Immature natural killer cell (primary cell): ENCODE measurements at regions not wholly inside any gene's neighbourhood (a gene's known extent, or its start where the extent isn't known, plus 50 kb on each side); places are given as distances from the start of the nearest gene placed in this dataset.

Source experiments
- DNase-seq, 3 donors: peaks; one replicate each; pipeline ENCODE4 v3.0.0; 2022; ENCODE audit warnings: mixed read lengths in 1 of 3
- H3K27ac Mint-ChIP-seq, 6 donors: one replicate each; pipeline ENCODE4 v1.8.0; 2020; ENCODE audit warnings: mixed read lengths in 6 of 6, mild to moderate bottlenecking in 5 of 6, inconsistent platforms in 4 of 6, moderate library complexity in 3 of 6
- H3K27me3 Mint-ChIP-seq, 3 donors: one replicate each; pipeline ENCODE4 v1.8.0; 2020 to 2021; ENCODE audit warnings: low read depth in 3 of 3, mild to moderate bottlenecking in 3 of 3, mixed read lengths in 3 of 3, moderate library complexity in 3 of 3, inconsistent platforms in 1 of 3
- H3K36me3 Mint-ChIP-seq, 3 donors: one replicate each; pipeline ENCODE4 v1.8.0; 2020; ENCODE audit warnings: mixed read lengths in 3 of 3, inconsistent platforms in 2 of 3, mild to moderate bottlenecking in 2 of 3
- H3K4me1 Mint-ChIP-seq, 2 donors: one replicate each; pipeline ENCODE4 v1.8.0; 2020; ENCODE audit warnings: inconsistent platforms in 2 of 2, mild to moderate bottlenecking in 2 of 2, mixed read lengths in 2 of 2, moderate library complexity in 1 of 2
- H3K4me3 Mint-ChIP-seq, 5 donors: one replicate each; pipeline ENCODE4 v1.8.0; 2020; ENCODE audit warnings: mild to moderate bottlenecking in 5 of 5, mixed read lengths in 5 of 5, inconsistent platforms in 3 of 5, moderate library complexity in 3 of 5
- H3K9me3 Mint-ChIP-seq, 6 donors: one replicate each; pipeline ENCODE4 v1.8.0; 2020; ENCODE audit warnings: mild to moderate bottlenecking in 6 of 6, mixed read lengths in 6 of 6, inconsistent platforms in 4 of 6, moderate library complexity in 3 of 6

DNA sequence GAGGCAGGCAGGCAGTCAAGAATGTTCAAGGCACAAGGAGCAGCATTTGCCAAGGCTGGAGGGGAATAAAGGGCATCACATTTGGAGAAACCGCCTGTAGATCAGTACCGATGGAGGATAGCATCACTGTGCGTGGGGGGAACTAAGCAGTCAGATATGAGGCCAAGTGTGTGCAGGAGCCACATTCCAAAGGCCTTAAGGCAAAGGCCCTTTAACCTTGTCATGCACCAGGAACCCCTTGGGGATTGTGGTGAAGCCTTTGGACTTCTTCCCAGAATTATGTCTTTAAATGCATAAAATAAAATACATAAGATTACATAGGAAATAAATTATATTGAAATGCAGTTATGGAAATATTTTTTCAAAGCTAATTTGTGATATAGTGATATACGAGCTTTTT lies 532.1 kb downstream of the BUD13 start:
- no peak overlapping the region for H3K4me3 Mint-ChIP-seq
- H3K27me3 Mint-ChIP-seq = peaks cover 0 to 3% (median 0%) of the 10 kb centered on the region in 3 donors
- DNase-seq = no peak
- no peaks in the 10 kb centered on the region for H3K9me3 Mint-ChIP-seq
- H3K36me3 Mint-ChIP-seq = no peaks in the 10 kb centered on the region
- H3K27ac Mint-ChIP-seq = no peak overlapping the region
- no peaks in the 10 kb centered on the region for H3K4me1 Mint-ChIP-seq

DNA sequence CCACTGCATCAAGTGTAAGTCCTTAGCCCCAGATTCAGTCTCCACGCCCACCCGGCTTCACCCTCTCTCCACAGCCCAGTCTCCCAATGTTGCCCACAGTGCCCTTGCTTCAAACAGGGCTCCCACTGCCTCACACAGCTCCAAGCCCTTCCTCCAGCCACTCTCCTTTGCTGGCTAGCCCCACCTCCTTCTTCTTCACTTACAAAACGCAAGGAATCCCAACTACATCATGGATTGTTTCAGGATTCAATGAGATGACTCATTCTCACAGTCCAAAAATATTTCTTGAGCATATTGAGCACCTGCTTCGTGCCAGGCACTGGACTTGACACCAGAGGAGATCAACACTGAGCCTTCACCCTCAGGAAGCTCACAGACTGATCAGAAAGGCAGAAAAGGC lies 533.5 kb downstream of the BUD13 start:
- no peaks in the 10 kb centered on the region for H3K36me3 Mint-ChIP-seq
- no peak overlapping the region for H3K27ac Mint-ChIP-seq
- H3K9me3 Mint-ChIP-seq = no peaks in the 10 kb centered on the region
- H3K4me1 Mint-ChIP-seq = no peaks in the 10 kb centered on the region
- no peak for DNase-seq
- H3K27me3 Mint-ChIP-seq = no peaks in the 10 kb centered on the region
- H3K4me3 Mint-ChIP-seq = no peak overlapping the region

DNA sequence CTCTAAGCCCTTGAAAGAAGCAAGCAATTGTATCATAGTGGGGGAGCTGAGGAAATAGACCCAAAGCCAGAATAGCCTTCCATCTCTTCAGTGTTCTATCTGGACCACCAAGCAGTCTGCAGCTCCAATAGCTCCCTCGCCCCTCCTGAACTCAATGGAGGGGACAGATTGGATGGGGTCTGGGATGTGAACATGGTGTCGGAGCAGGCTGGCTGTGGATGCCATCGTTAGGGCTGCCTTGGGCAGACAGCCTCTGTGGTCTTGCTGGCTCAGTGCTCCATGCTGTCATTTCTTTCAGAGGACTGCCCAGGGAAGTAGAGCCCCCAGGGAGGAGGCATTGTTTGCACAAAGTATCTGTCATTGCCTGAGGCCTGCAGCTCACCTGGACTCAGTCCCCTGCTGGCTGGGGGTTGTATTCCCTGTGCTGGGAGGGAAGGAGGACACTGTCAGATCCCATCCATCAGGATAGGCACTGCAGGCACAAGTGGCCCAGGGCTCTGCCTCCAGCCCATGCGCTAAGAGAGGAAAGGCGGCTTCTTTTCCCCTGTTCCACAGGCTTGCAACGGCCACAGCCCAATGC lies 537.7 kb downstream of the BUD13 start:
- peaks cover 0 to 2% (median 0%) of the 10 kb centered on the region in 6 donors for H3K9me3 Mint-ChIP-seq
- peaks cover 3 to 8% (median 4%) of the 10 kb centered on the region in 3 donors for H3K27me3 Mint-ChIP-seq
- H3K36me3 Mint-ChIP-seq = no peaks in the 10 kb centered on the region
- no peak overlapping the region for H3K4me3 Mint-ChIP-seq
- no peaks in the 10 kb centered on the region for H3K4me1 Mint-ChIP-seq
- no peak for DNase-seq
- no peak overlapping the region for H3K27ac Mint-ChIP-seq

DNA sequence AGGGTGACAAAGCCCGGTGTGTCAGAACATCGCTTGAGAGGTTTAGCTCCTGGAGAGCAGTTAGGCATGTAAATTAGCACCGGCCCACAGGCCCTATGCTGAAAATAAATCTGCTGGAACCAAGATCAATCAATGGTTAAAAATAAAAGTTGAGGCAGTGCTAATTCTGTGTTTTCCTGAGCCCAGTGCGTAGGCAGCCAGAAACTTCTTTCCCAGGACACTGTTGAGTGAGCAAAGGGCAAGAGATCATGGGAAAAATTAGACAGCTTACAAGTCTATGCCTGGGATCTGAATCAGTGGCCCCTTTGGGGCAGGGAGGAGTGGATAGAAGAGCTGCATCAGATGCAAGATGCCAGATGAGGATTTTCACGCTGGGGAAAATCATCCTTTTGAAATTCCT lies 539.2 kb downstream of the BUD13 start:
- Mint-ChIP-seq H3K4me1 (no peaks in the 10 kb centered on the region), H3K36me3 (no peaks in the 10 kb centered on the region), H3K4me3 (no peak overlapping the region), H3K27me3 (peaks cover 3 to 9% (median 4%) of the 10 kb centered on the region in 3 donors), H3K27ac (no peak overlapping the region), H3K9me3 (peaks cover 0 to 2% (median 0%) of the 10 kb centered on the region in 6 donors)
- DNase-seq = no peak

DNA sequence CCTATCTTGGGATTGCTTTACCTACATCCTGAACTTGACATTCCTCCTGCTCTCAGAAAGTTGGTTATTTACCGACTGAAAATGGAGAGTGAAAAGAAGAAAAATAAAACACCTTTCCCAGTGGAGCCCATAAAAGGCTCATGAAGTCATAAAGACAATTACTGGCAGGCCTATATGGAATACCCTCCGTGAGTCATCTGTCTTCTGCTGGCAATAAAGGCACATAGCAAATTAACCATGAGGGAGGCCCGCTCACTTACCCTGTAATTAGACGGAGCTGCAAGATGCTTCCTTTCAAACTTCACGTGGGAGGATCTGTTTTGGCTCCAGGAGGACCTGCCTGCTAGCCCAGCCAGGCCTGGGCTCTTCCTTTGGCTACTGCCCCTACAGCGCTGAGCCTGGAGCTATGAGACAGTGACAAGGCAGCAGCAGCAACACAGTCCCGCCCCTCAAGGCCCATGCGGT lies 540.4 kb downstream of the BUD13 start:
- no peaks in the 10 kb centered on the region for H3K4me1 Mint-ChIP-seq
- no peak overlapping the region for H3K4me3 Mint-ChIP-seq
- H3K27ac Mint-ChIP-seq = no peak overlapping the region
- no peak for DNase-seq
- H3K27me3 Mint-ChIP-seq = peaks cover 3 to 12% (median 5%) of the 10 kb centered on the region in 3 donors
- peaks cover 0 to 2% (median 0%) of the 10 kb centered on the region in 6 donors for H3K9me3 Mint-ChIP-seq
- H3K36me3 Mint-ChIP-seq = no peaks in the 10 kb centered on the region

DNA sequence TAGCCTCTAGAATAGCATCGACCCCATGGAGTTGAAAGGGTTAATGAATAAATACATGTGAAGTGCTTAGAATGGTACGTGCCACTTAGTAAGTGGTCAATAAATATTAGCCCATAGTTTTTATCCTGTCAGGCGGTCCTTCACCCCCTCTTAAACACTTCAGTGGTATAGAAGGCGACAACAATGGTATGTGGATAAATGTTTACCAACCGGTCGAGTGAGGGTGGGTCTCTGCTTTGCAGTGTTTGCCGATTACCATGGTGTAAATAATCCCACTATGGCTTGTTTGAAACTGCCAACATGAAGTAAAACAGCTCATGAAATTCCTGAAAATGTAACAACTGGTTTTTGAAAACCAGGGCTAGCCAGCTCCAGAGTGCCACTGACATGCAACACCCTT lies 541.2 kb downstream of the BUD13 start:
- Mint-ChIP-seq H3K36me3 (no peaks in the 10 kb centered on the region), H3K4me3 (no peak overlapping the region), H3K27ac (no peak overlapping the region), H3K9me3 (peaks cover 0 to 2% (median 0%) of the 10 kb centered on the region in 6 donors), H3K4me1 (no peaks in the 10 kb centered on the region), H3K27me3 (peaks cover 3 to 12% (median 5%) of the 10 kb centered on the region in 3 donors)
- DNase-seq = no peak

DNA sequence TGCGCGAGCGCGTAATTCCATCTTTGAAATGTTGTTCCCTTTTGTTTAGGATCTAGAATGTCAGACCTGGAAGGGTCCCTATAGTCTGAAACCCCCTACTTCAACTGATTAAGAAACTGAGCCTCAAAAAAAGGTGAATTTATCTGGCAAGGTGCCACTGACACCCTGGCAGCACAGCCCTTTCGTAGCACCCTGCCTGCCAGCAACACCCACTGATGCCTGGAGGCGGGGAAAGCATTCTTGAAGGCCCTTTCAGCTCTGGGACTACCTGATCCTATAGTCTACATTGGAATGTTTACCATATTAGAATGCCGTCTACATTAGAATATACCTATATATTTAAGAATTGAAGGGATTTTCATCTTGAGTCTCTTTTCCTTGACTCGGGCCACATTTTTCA lies 542.3 kb downstream of the BUD13 start:
- DNase-seq = no peak
- Mint-ChIP-seq H3K9me3 (peaks cover 0 to 2% (median 0%) of the 10 kb centered on the region in 6 donors), H3K27ac (no peak overlapping the region), H3K27me3 (peaks cover 3 to 20% (median 5%) of the 10 kb centered on the region in 3 donors), H3K36me3 (no peaks in the 10 kb centered on the region), H3K4me3 (no peak overlapping the region), H3K4me1 (no peaks in the 10 kb centered on the region)

DNA sequence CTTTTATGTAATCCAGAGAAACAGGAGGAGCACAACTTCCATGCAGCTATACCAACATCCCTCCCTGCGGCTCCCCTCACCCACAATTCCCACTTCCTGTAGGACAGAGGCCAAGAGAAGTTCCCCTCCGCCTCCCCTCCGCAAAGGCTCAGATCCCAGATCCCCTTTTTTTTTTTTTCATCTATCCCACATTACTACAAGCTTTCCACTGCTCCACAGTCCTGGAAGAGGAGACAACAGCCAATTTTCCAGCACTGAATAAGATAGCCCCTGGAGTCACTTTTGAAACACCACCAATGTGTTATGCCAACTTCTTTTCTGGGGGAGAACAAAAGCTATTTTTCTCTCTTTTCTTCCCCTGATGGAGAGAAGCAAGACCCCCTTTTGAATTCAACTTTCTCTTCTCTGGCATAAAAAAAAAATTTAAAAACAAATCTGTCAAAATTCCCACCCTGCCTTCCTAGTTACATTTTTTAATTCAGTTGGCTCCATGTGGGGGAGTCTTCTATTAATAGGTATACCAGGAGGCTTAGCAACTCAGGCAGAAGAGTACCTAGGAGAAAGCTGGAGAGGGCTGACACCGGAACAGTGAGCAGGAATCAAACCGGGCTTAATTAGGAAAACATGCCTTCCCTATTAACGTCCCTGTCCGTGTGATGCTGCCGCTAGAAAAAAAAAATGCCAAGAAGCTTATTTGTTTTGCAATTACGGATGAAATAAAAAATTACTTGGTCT lies 543.4 kb downstream of the BUD13 start:
- H3K27me3 Mint-ChIP-seq = peaks cover 3 to 20% (median 5%) of the 10 kb centered on the region in 3 donors
- peaks cover 0 to 2% (median 0%) of the 10 kb centered on the region in 6 donors for H3K9me3 Mint-ChIP-seq

DNA sequence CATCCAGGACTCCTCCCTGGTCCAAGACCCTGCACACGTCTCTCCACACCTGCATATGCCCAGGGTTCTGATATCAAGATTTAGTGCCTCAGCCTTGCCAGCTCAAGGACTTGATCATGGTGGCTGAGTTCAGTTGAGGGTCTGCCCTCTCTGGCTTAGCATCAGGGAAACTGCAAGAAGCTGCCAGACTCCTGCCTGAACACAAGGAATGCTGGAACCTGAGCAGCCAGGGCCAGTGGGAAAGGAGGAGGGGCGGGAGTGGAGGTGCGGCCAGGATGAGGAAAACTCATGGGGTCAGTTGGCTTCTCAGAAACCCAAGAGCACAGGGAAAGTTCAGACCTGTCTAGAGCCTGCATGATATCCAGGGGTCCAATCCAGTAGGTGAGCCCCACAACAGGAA lies 546.1 kb downstream of the BUD13 start:
- peaks cover 0 to 4% (median 0%) of the 10 kb centered on the region in 6 donors for H3K9me3 Mint-ChIP-seq
- no peaks in the 10 kb centered on the region for H3K36me3 Mint-ChIP-seq
- no peak overlapping the region for H3K4me3 Mint-ChIP-seq
- no peak overlapping the region for H3K27ac Mint-ChIP-seq
- peaks cover 1 to 21% (median 5%) of the 10 kb centered on the region in 3 donors for H3K27me3 Mint-ChIP-seq
- no peaks in the 10 kb centered on the region for H3K4me1 Mint-ChIP-seq
- DNase-seq = no peak

More for the DNA sequence above, 543.4 kb downstream of the BUD13 start:
- Mint-ChIP-seq H3K4me1 (no peaks in the 10 kb centered on the region), H3K27ac (no peak overlapping the region), H3K36me3 (no peaks in the 10 kb centered on the region), H3K4me3 (no peak overlapping the region)
- DNase-seq = no peak

DNA sequence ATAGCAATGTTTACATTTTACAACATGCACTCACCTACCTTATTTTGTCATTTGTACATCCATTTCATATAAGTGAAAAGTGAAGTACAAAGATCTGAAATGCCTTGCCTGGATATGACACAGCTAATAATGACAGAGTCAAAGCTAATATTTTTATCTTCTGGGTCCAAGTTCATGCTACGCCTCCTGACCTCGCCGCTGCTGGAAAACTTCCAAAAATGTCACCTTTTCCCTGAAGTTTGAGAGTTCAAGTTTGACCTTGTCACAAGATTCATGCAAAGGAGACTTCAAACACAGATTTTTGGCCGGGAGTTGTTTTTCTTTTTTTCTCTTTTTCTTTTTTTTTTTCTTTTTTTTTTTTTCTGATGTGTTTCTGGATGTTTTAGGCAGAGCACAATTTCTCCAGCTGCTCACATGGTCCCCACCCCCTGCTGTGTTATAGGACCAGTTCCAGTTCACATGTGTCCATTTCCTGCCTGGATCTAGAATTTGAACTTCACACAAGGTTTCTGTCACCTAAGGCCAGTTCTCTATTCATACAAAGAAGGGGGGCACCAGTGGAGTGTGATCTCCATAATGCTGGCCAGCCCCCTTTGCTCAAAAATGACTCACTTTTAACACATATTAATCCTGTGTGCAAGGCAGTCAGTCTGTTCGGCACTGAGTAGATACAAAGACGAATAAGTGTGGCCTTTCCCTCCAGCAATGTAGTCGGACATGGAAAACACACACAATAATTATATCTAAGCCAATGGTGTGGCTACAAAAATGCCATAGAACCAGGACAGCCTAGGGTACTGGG lies 546.8 kb downstream of the BUD13 start:
- peaks cover 0 to 4% (median 0%) of the 10 kb centered on the region in 6 donors for H3K9me3 Mint-ChIP-seq
- H3K4me3 Mint-ChIP-seq = no peak overlapping the region
- no peak for DNase-seq
- H3K27ac Mint-ChIP-seq = no peak overlapping the region
- H3K36me3 Mint-ChIP-seq = no peaks in the 10 kb centered on the region
- H3K4me1 Mint-ChIP-seq = no peaks in the 10 kb centered on the region
- H3K27me3 Mint-ChIP-seq = peaks cover 1 to 20% (median 8%) of the 10 kb centered on the region in 3 donors

DNA sequence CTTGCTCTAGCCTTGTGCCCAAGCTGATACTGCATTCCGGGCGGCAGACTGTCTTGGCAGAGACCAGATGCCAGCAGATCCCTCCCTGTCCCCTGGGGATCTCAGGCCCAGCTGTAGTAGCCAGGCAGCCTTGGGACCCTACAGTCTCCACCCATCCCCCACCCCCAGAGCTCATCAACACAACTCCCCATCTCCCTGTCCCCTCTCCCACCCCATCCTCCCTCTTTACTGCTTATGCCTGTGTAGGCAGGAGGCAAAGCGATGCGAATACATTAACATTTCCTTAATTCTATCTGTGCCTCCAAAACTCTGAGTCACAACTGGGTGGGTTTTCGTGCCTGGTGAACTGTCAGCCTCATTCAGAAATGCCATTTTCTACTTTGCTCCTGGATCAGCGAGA lies 547.6 kb downstream of the BUD13 start:
- Mint-ChIP-seq H3K4me1 (no peaks in the 10 kb centered on the region), H3K27ac (no peak overlapping the region), H3K36me3 (no peaks in the 10 kb centered on the region), H3K9me3 (peaks cover 0 to 4% (median 0%) of the 10 kb centered on the region in 6 donors), H3K27me3 (peaks cover 0 to 20% (median 8%) of the 10 kb centered on the region in 3 donors), H3K4me3 (no peak overlapping the region)
- no peak for DNase-seq

DNA sequence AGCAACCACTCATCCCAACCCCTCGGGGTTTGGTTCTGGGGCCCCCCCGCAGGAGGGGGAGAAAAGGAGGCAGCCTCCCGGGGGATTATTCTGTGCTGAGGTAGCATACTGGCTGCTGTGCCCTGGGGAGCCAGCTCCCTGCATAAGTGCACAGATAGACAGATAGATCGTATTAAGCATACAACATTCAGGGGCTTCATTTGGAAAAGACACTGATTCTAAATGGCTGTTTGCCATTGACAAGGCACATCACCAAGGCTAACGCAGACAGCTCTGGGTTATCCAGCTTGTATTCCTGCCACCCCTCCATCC lies 547.9 kb downstream of the BUD13 start:
- Mint-ChIP-seq H3K27ac (no peak overlapping the region), H3K9me3 (peaks cover 0 to 4% (median 0%) of the 10 kb centered on the region in 6 donors), H3K4me3 (no peak overlapping the region), H3K36me3 (no peaks in the 10 kb centered on the region), H3K4me1 (no peaks in the 10 kb centered on the region), H3K27me3 (peaks cover 0 to 20% (median 8%) of the 10 kb centered on the region in 3 donors)
- no peak for DNase-seq

DNA sequence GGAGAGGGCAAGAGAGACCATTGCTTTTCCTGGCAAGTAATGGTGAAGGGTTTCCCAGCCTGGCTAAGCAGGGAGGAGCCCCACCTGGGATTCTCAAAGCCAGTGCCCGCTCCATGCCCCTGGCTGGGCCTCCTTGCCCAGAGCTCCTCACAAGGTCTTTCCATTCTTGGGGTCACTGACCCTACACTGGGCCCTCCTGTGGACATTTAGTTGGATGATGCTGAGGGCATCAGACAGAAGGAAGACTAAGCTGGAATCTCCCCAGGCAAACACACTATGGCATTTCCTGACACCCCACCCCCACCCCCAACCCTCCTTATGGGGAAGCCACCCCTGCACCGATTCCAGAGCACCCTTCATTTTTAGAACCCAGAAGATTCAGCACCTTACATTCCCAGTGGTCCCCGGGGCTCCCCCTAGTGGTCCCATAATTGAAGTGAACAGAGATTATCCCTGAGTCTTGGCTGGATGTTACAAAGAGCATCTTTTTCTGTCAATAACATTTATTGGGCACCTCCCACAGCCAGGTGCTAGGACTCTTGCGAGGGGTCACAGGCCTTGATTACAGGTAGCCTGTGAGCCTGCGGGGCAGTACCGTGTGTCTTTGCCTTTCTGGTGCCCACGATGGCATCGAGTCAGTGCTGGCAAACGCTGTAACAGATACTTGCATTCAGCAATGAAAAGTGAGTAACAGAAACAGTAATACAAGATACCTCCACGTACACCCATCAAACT lies 548.5 kb downstream of the BUD13 start:
- peak in 2 of 3 donors; percentile 11 to 12 for DNase-seq

More for the DNA sequence above, 548.5 kb downstream of the BUD13 start:
- H3K27ac Mint-ChIP-seq = no peak overlapping the region
- no peaks in the 10 kb centered on the region for H3K36me3 Mint-ChIP-seq
- H3K9me3 Mint-ChIP-seq = peaks cover 0 to 4% (median 0%) of the 10 kb centered on the region in 6 donors
- no peak overlapping the region for H3K4me3 Mint-ChIP-seq
- no peaks in the 10 kb centered on the region for H3K4me1 Mint-ChIP-seq
- H3K27me3 Mint-ChIP-seq = peaks cover 0 to 20% (median 8%) of the 10 kb centered on the region in 3 donors
